ENCODE measurements at regions not wholly inside any gene's neighbourhood (a gene's known extent, or its start where the extent isn't known, plus 50 kb on each side); places are given as distances from the start of the nearest gene placed in this dataset.
A peak's percentile ranks its signal among the peaks of the same experiment; 100 is the strongest.

DNA sequence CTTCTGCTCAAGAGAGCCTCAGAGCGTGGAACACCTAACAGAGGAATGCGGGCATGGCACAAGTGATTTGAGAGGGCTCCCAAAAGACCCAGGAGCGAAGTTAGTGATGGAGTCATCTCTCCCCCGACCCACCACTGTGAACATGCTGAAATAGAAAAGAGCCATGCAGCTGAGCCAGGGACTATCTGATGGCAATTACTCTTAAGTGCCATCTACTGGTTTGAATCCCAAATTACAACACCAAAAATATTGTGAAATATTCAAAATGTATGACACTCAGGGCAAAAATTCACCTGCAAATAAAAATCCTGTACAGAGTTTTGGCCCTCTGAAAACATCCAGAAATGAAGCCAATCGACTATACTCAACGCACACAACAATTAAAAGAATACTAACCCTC is 2038.9 kb upstream of the ADGRL3 start:
- Histone ChIP-seq H2AFZ (ENCODE audit: low read length) (peak overlapping the region; percentile 65; the same call in 1 of the 2 replicates), H4K5ac (ENCODE audit: insufficient read length, low read depth, low read length) (no peak overlapping the region), H4K20me1 (replicated peaks in 1 of 2; ENCODE audit: control insufficient read depth in 1 of 2, insufficient read depth in 2 of 2, low read length in 2 of 2) (no peaks in the 10 kb centered on the region), H3K9me3 (ENCODE audit: insufficient read depth in 2 of 2, low read depth in 1 of 2, low read length in 1 of 2) (no peaks in the 10 kb centered on the region), H3K23ac (ENCODE audit: insufficient read length) (no peak overlapping the region), H3K14ac (ENCODE audit: insufficient read length) (no peak overlapping the region), H3K4ac (replicated peaks; ENCODE audit: insufficient read length, low read depth, low read length) (no peak overlapping the region), H3K27me3 (replicated peaks in 1 of 4; ENCODE audit: control insufficient read depth in 3 of 4, extremely low read depth in 1 of 4, insufficient read depth in 3 of 4, low read length in 3 of 4) (peaks cover 0 to 1% (median 0%) of the 10 kb centered on the region in 4 experiments; a peak in 1 of 7 replicates), H2AK5ac (ENCODE audit: low read depth, low read length) (no peak overlapping the region), H3K79me1 (ENCODE audit: low read depth, low read length) (no peaks in the 10 kb centered on the region), H2BK15ac (ENCODE audit: low read length) (no peak overlapping the region), H3K18ac (ENCODE audit: extremely low read depth, low read length) (0 out of 2 replicates have a peak overlapping the region, but pooled peaks have one; percentile 28), H3K23me2 (ENCODE audit: low read depth, low read length) (no peaks in the 10 kb centered on the region), H2BK20ac (ENCODE audit: low read length) (no peak overlapping the region), H3K56ac (replicated peaks; ENCODE audit: insufficient read length, low read depth, low read length) (no peak overlapping the region), H3K9ac (replicated peaks in 1 of 4; ENCODE audit: extremely low read depth in 1 of 4, low read depth in 3 of 4, low read length in 3 of 4) (no peak overlapping the region; a peak in 1 of 7 replicates), H4K91ac (replicated peaks; ENCODE audit: insufficient read length, low read length) (peak overlapping the region; percentile 61), H3K36me3 (ENCODE audit: control insufficient read depth in 2 of 4, insufficient read depth in 4 of 4, low read length in 3 of 4) (no peaks in the 10 kb centered on the region), H3K4me3 (ENCODE audit: extremely low read depth in 1 of 4, insufficient read depth in 2 of 4, low read depth in 3 of 4, low read length in 4 of 4) (no peak overlapping the region), H3K4me1 (replicated peaks in 1 of 4; ENCODE audit: control insufficient read depth in 3 of 4, insufficient read depth in 4 of 4, low read length in 3 of 4) (peaks cover 0 to 14% (median 6%) of the 10 kb centered on the region in 4 experiments; a peak in 3 of 7 replicates), H3K27ac (ENCODE audit: low read depth, low read length) (no peak overlapping the region), H2BK5ac (ENCODE audit: low read depth, low read length) (no peak overlapping the region), H4K8ac (ENCODE audit: extremely low read depth, insufficient read depth, low read length) (peak overlapping the region; percentile 14), H2BK12ac (ENCODE audit: low read depth, low read length) (no peak overlapping the region), H3K79me2 (ENCODE audit: control insufficient read depth in 1 of 2, insufficient read depth in 2 of 2, low read length in 2 of 2) (no peaks in the 10 kb centered on the region), H3K4me2 (ENCODE audit: insufficient read depth in 1 of 2, low read depth in 2 of 2, low read length in 2 of 2) (no peak overlapping the region), H2BK120ac (replicated peaks; ENCODE audit: low read depth, low read length) (no peak overlapping the region)
- POLR2A ChIA-PET (ENCODE audit: partially characterized antibody), result no interaction called here
- FAIRE-seq, result no peak
- CTCF ChIA-PET (ENCODE audit: partially characterized antibody), result interaction anchor here (1.0 to 1.3 kb wide), 2 partner anchors 17 to 23 kb away, joined by 3 to 4 read pairs; no protein-coding TSS in a partner anchor
- TF ChIP-seq FOSL1 (IDR thresholded peaks at IDR 0.05; ENCODE audit: insufficient read depth, low read depth, low read length) (no peak), RAD21 (IDR thresholded peaks at IDR 0.05 in 1 of 2, conservative IDR thresholded peaks at IDR 0.05 in 1 of 2; ENCODE audit: low read depth in 2 of 2, low read length in 2 of 2) (peak; percentile 23 to 44; a peak in 3 of 4 replicates), TBP (IDR thresholded peaks at IDR 0.05; ENCODE audit: low read depth, low read length) (no peak), RFX5 (IDR thresholded peaks at IDR 0.05; ENCODE audit: borderline replicate concordance, low read depth, low read length) (no peak), KDM4A (IDR thresholded peaks at IDR 0.05; ENCODE audit: low read depth, low read length, severe bottlenecking) (no peak), JUN (IDR thresholded peaks at IDR 0.05; ENCODE audit: low read depth, low read length) (no peak), MAFK (IDR thresholded peaks at IDR 0.05; ENCODE audit: low read depth, low read length) (no peak)
- TF ChIP-seq, protein P1, sequence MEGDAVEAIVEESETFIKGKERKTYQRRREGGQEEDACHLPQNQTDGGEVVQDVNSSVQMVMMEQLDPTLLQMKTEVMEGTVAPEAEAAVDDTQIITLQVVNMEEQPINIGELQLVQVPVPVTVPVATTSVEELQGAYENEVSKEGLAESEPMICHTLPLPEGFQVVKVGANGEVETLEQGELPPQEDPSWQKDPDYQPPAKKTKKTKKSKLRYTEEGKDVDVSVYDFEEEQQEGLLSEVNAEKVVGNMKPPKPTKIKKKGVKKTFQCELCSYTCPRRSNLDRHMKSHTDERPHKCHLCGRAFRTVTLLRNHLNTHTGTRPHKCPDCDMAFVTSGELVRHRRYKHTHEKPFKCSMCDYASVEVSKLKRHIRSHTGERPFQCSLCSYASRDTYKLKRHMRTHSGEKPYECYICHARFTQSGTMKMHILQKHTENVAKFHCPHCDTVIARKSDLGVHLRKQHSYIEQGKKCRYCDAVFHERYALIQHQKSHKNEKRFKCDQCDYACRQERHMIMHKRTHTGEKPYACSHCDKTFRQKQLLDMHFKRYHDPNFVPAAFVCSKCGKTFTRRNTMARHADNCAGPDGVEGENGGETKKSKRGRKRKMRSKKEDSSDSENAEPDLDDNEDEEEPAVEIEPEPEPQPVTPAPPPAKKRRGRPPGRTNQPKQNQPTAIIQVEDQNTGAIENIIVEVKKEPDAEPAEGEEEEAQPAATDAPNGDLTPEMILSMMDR (IDR thresholded peaks at IDR 0.05; ENCODE audit: control extremely low read depth in 1 of 3, insufficient read depth in 1 of 3, low read depth in 1 of 3, low read length in 3 of 3), result peak in 1 of 3 experiments; percentile 15; a peak in 1 of 4 replicates
- DNase-seq (ENCODE audit: low read depth in 1 of 2, low spot score in 2 of 2), result no peak
- 80% methylated on average over 6 of the region's 6 CpGs; no CpG with 5 or more reads in 1 of the 2 experiments for WGBS, 2 experiments (ENCODE audit: extremely low coverage in 1 of 2, insufficient coverage in 1 of 2, insufficient read length in 1 of 2, insufficient replicate concordance in 2 of 2, low coverage in 1 of 2, low lambda C conversion rate in 2 of 2, missing lambda C conversion rate in 1 of 2)
